ENCODE measurements at regions not wholly inside any gene's neighbourhood (a gene's known extent, or its start where the extent isn't known, plus 50 kb on each side); places are given as distances from the start of the nearest gene placed in this dataset.

- no peak for TF ChIP-seq CTCF (IDR thresholded peaks at IDR 0.05)
- Histone ChIP-seq H3K36me3 (no peaks in the 10 kb centered on the region), H3K9ac (ENCODE audit: low read depth in 2 of 2, low read length in 2 of 2) (no peak overlapping the region), H3K4me1 (no peaks in the 10 kb centered on the region), H3K9me3 (no peaks in the 10 kb centered on the region), H3K27me3 (no peaks in the 10 kb centered on the region), H3K4me3 (no peak overlapping the region), H3K27ac (no peak overlapping the region)
- intact Hi-C loops (cut with DNase I) = no loop called here
- DNase-seq = no peak
These were observed 424.6 kb upstream of the SEMA6D start for GRCh38 chr15:47292638-47293190.

GRCh38 chr15:47293466-47294162, 423.7 kb upstream of the SEMA6D start:
- DNase-seq = peak; percentile 26
- no peak for TF ChIP-seq CTCF (IDR thresholded peaks at IDR 0.05)
- H3K9ac ChIP-seq (ENCODE audit: low read depth in 2 of 2, low read length in 2 of 2) = no peak overlapping the region
- H3K4me3 ChIP-seq = no peak overlapping the region
- H3K27me3 ChIP-seq = no peaks in the 10 kb centered on the region
- no peaks in the 10 kb centered on the region for H3K4me1 ChIP-seq
- no peak overlapping the region for H3K27ac ChIP-seq
- no peaks in the 10 kb centered on the region for H3K9me3 ChIP-seq
- intact Hi-C loops (cut with DNase I) = no loop called here
- H3K36me3 ChIP-seq = no peaks in the 10 kb centered on the region

- no peak overlapping the region for H3K9ac ChIP-seq (ENCODE audit: low read depth in 2 of 2, low read length in 2 of 2)
- no peaks in the 10 kb centered on the region for H3K9me3 ChIP-seq
- no peaks in the 10 kb centered on the region for H3K36me3 ChIP-seq
- intact Hi-C loops (cut with DNase I) = no loop called here
- H3K27me3 ChIP-seq = no peaks in the 10 kb centered on the region
- TF ChIP-seq CTCF (IDR thresholded peaks at IDR 0.05) = no peak
- no peak overlapping the region for H3K27ac ChIP-seq
- H3K4me3 ChIP-seq = no peak overlapping the region
- no peaks in the 10 kb centered on the region for H3K4me1 ChIP-seq
- DNase-seq = no peak
These were observed 422.5 kb upstream of the SEMA6D start for GRCh38 chr15:47294765-47295259.

- no peak for DNase-seq
- H3K4me1 ChIP-seq = no peaks in the 10 kb centered on the region
- no peak overlapping the region for H3K4me3 ChIP-seq
- no peaks in the 10 kb centered on the region for H3K36me3 ChIP-seq
- H3K27me3 ChIP-seq = no peaks in the 10 kb centered on the region
- TF ChIP-seq CTCF (IDR thresholded peaks at IDR 0.05) = no peak
- H3K27ac ChIP-seq = no peak overlapping the region
- intact Hi-C loops (cut with DNase I) = no loop called here
- H3K9ac ChIP-seq (ENCODE audit: low read depth in 2 of 2, low read length in 2 of 2) = no peak overlapping the region
- no peaks in the 10 kb centered on the region for H3K9me3 ChIP-seq
These were observed 420.4 kb upstream of the SEMA6D start for GRCh38 chr15:47296881-47297280.

GRCh38 chr15:47299846-47300434, 417.4 kb upstream of the SEMA6D start:
- intact Hi-C loops (cut with DNase I) = no loop called here
- no peaks in the 10 kb centered on the region for H3K4me1 ChIP-seq
- no peaks in the 10 kb centered on the region for H3K27me3 ChIP-seq
- H3K36me3 ChIP-seq = no peaks in the 10 kb centered on the region
- DNase-seq = no peak
- H3K4me3 ChIP-seq = no peak overlapping the region
- H3K9me3 ChIP-seq = no peaks in the 10 kb centered on the region
- H3K27ac ChIP-seq = no peak overlapping the region
- H3K9ac ChIP-seq (ENCODE audit: low read depth in 2 of 2, low read length in 2 of 2) = no peak overlapping the region
- TF ChIP-seq CTCF (IDR thresholded peaks at IDR 0.05) = no peak

All from colonic mucosa (tissue), 4 donors.